Activated CD8-positive, alpha-beta memory T cell treated with anti-CD3 and anti-CD28 coated beads, Interleukin-2, amount 50 U/mL, for 24 hours (primary cell): ENCODE measurements at regions not wholly inside any gene's neighbourhood (a gene's known extent, or its start where the extent isn't known, plus 50 kb on each side); places are given as distances from the start of the nearest gene placed in this dataset.
"Not testable (repeated sequence)": the region's sequence is repeated elsewhere in the genome, so short reads cannot be mapped to it uniquely, and the experiment has no call there.

Experiments used
- DNase-seq: peaks from one replicate; pipeline ENCODE4 v3.0.0-alpha.2; 2020; ENCODE audit errors: extremely low read depth

DNA sequence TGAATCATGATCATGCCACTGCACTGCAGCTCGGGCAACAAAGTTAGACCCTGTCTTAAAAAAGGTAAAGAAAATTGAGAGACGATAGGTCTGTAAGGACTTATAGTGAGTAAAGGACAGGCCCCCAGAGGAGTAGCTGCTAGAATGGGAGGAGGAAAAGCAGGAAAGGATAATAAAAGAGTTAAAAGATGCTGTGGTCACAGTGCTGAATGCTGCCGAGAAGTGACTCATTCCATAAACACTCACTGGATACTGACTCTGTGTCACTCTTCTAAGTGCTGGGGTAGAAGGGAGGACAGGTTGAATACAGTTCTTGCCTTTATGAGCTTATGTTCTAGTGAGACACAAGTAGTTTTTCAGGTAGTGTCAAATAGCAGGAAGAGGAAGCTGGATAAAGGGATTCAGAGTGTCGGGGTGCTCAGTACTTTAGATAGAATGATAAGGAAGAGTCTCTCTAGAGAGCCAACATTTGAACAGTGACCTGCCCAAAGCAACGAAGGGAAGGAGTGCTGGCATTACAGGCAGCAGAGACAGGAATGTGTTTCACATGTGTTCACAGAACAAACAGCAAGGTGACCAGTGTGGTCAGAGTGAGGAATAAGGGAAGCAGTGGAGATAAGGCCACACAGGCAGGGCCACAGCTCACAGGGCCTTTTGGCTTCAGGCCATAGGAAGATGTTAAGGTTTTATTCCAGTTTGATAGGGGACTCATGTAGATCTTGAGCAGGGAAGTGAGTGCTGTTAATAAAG is 1240.5 kb downstream of the UQCRFS1 start:
- DNase-seq = no peak

DNA sequence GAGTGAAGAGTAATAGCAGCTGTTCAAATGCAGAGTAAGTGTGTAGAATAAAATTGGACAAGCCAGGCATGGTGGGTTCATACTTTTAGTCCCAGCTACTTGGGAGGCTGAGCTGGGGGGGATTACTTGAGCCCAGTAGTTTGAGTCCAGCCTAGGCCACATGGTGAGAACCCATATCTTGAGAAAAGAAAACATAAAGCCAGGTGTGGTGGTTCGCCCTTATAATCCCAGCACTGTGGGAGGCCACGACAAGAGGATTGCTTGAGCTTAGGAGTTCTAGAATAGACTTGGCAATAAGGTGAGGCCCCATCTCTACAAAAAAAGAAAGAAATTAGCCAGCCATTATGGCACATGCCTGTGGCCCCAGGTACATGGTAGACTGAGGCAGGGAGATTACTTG is 1241.1 kb downstream of the UQCRFS1 start:
- DNase-seq = no peak

DNA sequence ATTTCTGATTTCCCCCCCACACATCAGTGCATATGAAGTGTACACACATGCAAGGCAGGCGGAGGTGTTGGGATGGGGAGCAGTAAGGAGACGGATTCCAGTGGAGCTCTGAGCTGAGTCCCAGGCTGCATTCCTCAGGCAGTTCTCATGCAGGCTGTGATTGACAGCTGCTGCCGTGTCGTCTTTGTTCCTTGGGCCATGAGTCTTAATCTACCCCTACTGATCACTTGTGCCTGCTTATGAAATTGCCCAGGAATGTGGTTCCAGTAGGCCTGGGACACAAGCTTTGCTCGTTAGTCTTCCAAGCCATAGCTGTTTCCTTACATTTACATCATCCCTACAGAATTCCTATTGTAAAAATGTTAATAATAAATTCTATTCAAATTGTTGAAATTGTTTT is 1241.9 kb downstream of the UQCRFS1 start:
- DNase-seq = no peak

DNA sequence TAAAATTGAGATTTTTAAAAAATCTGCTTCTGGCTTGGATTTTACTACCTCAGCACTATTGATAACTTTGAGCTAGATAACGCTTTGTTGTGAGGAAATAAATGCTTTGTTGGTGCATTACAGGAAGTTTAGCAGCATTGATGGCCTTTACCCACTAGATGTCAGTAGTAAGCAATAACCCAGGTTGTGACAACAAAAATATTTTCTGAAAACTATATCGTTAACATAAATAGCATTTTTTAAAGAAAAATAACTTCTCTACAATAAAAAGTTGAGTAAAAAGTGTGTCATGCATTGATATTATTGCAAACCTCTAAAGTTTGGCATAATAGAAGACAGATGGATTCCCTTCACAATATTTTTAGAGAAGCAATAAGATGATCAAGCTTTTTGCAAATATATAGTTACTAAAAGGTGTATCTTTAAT is 1246.5 kb downstream of the UQCRFS1 start:
- no peak for DNase-seq

DNA sequence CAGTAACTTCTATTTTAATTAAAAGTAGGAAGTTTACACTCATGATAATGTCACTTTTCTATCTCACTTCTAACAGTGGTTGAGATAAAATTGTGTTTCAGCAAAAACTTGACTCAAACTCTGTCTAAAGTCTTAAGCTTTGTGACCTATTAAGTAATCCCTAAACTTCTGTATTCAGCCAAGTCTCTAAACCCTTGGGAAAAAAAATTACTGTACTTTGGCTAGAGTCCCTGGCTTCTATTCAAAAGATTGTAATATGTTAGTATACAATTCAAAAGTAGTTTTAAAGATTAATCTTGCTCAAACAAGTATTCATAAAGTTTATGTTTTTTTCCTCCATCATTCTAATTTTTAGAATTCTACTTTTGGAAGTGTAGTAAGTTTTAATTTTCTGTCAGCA is 1248.8 kb downstream of the UQCRFS1 start:
- no peak for DNase-seq

- no peak for DNase-seq
Observed at GRCh38 chr19:27962264-27962663, 1250.7 kb downstream of the UQCRFS1 start.

DNA sequence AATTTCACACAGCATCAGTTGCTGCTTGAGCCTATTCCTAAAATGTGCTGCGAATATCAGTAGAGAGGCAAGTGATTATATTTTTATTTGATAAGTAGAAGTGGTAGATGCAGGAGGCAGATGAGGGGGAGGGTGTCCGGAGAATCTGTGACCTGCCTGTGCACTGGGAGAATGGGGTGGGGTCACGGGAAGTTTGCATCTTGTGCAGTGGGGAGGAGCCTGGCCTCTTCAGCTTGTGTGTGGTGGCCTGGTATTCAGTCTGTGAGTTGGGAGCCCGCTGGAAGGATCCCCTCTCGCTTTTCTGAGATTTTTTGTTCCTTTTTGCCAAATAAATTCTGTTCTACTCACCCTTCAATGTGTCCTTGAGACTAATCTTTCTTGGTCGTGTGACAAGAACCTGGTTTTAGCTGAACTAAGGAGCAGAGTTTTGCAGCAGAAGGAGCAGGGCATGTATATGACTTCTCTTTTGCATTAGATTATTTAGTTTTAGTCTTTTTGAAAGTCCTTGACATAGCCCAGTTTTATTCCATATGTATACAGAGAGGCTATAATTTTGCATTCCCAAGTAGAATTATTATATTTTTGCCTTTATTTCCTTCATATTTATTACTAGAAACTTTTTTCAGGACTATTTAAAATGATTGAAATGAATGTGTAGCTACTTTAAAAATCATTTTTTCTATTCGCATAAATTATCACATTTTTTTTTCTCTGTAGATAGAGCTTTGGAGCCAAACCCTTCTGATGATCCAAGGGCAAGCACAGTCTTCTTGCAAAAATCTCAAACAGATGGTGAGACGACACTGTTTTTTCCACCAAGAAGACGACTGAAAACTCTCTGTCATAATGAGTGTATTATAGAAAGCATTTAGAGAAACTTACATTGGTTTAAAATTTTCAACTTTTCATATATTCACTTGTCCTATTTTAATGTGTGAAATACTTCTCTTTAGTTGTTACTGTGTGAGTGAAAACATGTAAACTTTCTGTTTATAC is 1257.2 kb downstream of the UQCRFS1 start:
- no peak for DNase-seq

- not testable (repeated sequence) for DNase-seq
Observed at GRCh38 chr19:27942607-27943006, 1270.3 kb downstream of the UQCRFS1 start.

DNA sequence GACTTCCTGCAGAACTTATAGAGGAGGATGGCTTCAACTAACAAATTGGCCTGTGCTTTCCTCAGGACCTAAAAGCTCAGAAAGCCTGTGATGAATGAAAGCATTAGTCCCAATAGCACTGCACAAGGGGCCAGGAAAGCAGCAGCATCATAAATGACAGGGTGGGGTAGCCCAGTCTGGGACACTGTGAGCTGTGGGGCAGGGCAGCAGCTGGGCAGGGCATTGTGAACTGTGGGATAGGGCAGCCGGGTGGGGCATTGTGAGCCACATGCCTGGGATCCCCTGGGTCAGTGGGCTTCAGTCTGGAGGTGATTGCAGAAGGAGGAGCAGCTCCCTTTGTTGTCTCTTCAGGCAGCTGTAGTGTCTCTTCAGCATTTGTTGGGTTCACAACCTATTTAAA is 1276.8 kb downstream of the UQCRFS1 start:
- DNase-seq = no peak

DNA sequence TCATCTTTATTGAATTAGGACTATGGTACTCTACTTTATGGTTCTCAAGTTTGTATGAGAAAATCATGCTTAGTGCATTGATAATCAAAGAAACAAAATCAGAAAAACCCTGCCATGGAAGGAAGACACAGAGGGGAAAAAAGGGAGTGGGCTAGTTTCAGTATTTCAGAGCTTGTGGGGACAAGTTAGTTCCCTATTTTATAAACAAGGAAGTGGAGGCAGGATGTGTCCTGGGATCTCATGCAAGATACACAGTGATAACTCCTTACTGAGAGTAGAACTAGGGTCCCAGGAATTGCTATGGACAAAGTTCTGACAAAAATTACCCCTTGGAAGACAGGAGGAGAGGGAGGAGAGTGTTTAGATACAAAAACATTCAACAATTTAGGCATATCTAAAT is 1277.3 kb downstream of the UQCRFS1 start:
- no peak for DNase-seq

DNA sequence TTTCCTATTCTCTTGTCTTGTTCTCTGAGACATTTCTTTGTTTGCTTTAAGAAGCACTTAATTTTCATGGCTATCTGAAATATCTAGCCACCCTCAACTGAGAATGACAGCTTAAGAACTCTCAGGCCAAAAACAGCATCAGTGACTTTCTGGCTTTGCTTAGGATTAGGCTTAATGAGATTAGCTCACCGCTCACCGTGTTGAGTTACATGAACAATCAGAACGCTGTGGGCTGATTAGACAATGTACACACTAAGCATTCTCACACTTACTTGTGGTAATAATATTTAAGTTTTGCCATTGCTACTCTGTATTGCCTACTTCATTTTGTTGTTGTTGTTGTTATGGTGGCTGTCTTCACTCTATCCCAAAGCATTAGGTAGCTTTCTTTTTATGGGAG is 1283.6 kb downstream of the UQCRFS1 start:
- DNase-seq = no peak

DNA sequence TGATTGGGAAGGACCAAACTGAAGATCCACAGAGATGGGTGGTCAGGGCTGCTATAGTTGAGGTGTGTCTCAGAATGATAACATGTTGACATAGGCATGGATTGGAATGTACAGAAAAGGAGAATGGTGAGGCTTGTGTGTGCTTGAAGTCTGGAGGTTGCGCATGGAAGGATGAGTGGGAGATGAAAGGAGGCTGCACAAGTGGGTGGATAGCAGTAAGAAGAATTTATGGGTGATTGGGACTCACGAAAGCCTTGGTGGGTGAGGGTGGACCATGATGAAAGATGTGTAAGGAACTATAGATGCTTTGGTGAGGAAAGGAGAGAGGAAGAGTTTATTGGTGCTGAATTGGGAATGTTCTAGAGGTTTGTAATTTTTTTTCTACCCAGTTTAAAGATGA is 1287.7 kb downstream of the UQCRFS1 start:
- DNase-seq = no peak

DNA sequence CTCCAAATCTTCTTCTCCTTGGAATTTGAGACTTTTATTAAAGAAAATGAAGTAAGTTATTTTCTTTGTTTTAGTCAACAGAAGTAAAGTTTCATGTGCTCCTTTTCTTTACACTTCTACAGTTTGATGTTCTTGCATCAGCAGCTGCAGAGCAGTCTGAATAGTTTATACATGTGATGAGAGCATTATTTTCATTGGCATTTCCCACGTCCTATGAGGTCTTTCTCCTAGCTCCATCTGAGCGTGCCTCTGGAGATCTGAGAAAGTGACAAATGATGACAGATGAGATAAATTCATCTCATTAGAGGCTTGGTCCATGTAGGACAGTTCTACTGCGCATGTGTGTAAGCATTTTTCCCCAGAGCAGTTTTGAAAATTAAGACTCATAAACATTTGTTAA is 1290.0 kb downstream of the UQCRFS1 start:
- no peak for DNase-seq

DNA sequence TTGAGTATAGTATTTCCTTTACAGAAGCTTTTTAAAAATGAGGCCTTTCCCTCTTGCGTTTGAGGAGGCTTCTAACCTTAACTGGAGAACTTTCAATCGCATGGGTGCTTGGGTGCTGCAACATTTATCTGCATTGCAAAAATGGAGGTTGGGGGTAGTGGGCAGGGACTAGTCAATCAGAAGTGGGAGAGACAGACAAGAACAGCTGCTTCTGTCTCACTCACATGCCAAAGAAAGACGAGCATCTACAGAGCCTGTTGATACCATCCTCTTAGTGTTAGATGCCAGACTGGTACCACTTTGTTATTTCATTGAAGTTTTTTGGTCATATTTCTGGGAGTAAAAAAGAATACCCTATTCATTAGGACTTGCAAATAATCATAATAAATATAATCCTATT is 1292.2 kb downstream of the UQCRFS1 start:
- no peak for DNase-seq

GRCh38 chr19:27918818-27919217 is 1294.1 kb downstream of the UQCRFS1 start:
- DNase-seq = no peak

DNA sequence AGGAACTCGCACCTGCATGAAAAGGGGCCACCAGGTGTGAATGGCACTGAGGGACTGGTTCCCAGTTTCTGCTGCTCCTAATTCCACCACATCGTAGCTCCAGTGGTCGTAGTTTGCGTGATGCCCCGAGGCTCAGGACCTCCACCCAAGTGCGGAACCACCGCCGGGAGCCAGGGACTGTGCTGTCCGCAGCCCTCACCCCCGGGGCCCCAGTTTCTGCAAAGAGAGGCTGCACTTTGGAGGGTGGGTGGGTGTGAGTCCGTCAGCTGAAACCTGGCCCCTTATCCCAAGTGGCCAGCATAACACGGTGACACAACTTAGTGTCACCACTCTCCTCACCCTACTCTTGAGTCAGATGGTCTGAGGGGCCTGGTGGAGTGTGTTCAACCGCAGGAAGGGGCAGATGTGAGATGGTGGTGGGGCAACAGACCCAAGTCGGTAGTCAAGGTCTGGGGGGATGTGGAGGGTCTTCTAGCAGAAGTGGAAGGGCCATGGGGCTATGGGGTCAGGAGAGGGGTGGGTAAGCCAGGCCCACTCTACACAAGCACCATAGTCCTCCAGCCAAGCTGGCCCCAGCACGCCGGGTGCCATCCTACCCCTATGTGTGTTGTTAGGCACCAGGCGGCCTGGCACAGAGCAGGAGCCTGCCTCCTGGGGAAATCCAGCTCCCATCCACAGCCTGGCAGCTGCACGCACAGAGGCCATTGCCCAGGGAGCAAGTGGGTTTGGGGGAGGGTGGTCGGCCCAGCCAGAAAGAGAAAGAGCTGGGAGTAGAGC is 1301.6 kb downstream of the UQCRFS1 start:
- no peak for DNase-seq

DNA sequence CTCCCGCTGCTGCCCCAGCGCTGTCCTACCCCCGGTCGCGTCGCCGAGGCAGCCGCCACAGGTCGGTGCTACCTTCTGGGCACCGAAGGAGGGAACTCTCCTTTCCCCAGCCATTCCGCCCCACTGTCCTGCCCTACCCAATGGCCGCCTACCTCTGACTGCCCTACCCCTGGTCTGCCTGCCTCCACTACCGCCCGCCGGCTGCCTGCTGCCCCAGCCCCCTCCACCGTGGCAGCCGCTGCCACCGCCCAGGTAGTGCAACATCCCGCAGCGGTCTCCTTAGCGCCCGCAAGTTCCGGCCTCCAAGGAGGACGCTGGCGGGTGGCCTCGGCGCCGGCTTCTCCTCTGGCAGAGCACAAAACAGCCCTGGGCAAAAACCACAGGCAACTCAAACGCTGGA is 1303.1 kb downstream of the UQCRFS1 start:
- DNase-seq = no peak

DNA sequence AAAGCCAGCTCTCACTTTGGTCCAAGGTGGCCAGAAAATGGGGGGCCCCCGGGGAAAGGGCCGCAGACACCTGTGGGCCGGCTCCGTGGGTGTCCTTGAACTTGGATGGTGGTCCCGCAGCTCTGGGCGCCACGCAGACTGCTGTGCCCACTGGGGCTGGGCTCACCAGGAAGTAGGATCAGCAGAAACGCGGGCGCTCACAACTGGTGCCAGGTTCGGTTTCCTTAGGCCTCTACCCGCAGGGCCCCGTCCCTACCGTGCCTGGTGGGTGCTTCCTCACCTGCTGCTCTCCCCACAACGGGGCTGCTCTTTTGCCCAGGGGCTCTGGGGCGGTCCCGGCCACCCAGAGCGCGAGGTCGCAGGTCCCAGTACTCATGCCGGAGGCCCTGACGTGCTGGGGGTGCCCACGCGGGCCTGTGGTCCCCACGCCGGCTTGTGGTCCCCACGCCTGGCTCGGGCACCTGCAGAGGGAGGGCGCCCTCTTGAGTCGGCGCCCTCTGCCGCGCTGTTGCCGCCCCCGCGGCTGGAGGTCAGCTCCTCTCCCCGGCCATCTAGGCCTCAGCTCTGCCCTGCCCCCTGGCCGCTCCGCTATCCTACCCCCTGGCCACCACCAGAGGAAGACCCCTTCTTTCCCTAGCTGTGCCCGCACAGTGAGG is 1303.6 kb downstream of the UQCRFS1 start:
- DNase-seq = no peak

- DNase-seq = no peak
Observed at GRCh38 chr19:27906081-27906480, 1306.9 kb downstream of the UQCRFS1 start.

DNA sequence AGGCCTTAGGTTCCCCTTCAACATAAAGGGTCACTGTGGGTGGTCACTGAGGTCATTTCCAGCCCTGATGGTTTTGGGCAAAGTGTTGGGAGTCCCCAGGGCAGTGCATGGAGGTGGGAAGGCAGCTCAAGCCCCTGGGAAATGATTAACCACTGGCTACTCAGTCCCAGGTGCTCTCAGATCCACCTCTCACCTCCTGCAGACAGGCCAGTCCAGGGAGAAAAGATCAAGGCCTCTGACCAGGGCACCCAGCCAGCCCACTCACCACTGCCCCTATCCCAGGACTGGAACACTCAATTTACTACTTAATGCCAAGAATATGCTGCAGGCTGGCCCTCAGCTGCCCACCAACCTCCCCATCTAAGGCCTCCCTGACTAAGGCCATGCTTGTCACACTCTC is 1307.9 kb downstream of the UQCRFS1 start:
- DNase-seq = no peak

DNA sequence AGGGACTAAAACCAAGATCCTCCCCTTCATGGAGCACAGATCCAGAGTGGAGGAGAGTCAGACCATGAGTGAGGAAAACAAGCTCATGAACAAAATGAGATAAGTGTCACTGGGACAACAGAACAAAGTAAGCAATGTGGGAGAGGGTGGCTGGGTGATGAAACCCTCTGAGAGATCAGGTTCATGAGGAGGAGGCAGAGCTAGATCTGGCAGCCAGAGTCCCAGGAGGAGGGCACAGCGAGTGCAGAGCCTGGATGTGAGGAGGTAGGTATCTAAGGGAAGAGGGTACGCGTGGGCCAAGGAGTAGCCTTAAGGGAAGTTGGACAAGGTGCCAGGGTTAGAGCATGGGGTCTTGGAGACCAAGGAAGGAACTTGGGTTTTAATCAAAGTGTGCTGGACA is 1311.9 kb downstream of the UQCRFS1 start:
- DNase-seq = no peak

GRCh38 chr19:27896091-27896490 is 1316.9 kb downstream of the UQCRFS1 start:
- DNase-seq = no peak
